GM18861 (cell line): ENCODE measurements at regions not wholly inside any gene's neighbourhood (a gene's known extent, or its start where the extent isn't known, plus 50 kb on each side); places are given as distances from the start of the nearest gene placed in this dataset.

Experiments
- ATAC-seq: cut with Tn5 transposase; IDR thresholded peaks from one replicate; pipeline ENCODE4 v1.9.1; 2021; ENCODE audit not compliant: unreplicated experiment

GRCh38 chr10:113410618-113411017 is 142.2 kb upstream of the HABP2 start:
- ATAC-seq, result no peak

GRCh38 chr10:113411456-113411855 is 141.4 kb upstream of the HABP2 start:
- ATAC-seq, result no peak

DNA sequence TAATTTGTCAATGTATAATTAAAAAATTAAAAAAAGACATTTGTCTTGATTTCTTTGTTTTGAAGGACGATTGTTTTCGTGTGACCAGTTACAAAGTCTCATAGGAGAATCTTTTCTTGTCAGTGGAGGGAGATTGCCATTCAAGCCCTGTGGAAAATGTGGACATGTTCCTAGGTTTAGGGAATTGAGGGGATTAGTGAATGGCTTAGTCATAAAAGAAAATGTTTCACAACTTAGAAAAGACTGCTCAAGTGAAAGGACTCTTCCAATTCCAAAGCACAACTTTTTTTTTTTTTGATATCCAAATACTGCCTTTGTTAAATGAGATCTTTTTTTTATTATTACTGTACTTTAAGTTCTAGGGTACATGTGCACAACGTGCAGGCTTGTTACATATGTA is 140.7 kb upstream of the HABP2 start:
- no peak for ATAC-seq

DNA sequence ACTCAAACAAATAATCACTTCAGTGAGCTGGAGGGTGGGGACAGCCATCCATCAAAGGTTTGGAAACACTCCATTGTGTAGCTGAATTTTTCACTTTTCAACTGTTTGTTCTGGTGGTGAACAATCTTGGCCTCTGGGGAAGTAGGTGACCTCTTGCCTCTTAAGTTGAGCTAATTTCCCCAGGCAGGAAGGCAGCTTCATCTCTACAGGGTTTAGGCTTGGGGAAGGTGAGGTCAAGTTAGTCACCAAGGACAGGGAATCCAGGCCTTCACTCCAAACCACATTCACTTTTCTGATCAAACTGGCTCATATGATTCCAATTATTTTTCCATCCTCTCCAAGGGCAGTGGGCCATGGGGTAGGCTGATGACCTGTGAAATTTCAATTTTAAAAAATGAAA is 138.3 kb upstream of the HABP2 start:
- ATAC-seq, result no peak

DNA sequence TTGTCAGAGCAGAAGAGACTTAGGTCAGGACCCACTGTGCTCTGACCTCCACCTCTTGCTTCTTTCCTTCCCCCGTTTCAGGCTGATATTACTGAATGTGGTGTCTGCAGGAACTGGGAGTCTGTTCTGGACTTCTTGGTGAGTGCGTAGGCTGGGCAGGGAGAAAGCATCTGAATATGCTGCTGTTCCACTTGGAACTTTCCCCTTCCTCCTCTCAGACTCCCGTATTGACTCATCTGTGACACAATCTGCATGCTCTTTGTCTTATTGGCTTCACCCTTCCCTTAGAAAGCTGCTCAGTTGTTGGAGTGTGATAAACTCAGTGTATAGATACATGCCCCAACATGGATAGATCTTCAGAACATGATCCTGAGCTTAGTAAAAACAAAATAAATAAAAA is 137.6 kb upstream of the HABP2 start:
- ATAC-seq, result no peak

DNA sequence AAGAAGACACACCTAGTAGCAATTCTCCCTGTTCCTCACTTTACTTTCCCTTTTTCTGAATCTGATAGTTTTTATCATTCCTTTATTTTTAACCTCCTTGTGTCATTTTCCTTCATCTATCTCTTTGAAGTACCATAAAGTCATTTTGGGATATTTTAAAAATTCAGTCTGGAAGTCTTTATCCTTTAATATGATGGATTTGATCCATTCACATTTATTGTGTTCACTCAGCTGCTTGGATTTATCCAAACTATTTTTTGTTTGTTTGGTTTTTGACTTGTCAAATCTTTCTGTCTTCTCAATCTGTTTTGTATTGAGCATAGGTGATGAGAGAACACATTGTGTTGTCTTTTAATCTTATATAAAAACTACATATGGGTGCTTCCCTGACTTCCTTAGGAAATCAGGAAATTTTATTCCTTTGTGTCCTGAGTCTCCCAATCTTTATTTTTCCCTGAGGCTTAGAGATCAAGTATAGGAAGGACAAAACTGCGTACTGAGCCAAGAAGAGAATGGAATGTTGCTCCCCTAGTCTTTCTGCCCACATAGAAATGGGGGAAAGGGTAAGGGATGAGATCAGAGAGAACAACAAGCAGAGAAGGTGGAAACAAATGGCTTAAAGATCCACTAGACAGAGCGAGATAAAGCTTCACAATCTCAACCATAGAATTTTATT is 132.7 kb upstream of the HABP2 start:
- no peak for ATAC-seq

GRCh38 chr10:113420733-113421675 is 131.8 kb upstream of the HABP2 start:
- no peak for ATAC-seq

DNA sequence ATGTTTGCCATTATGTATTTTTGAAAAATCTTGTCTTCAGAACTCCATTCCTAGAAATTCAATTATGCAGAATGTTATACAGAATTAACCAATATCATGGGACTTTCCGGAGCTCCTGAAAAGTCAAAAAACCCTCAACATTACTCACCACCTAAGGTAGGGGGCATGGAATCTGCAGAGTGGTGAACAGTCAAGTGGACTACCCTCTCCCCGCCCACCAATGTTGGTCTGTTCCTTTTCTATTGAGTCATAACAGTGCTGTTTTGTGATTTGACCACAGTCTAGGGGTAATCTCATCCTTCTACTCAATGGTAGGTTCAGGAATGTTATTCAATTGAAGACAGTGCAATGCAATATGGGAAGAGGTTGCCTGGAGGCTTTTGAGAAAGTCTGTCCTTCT is 130.5 kb upstream of the HABP2 start:
- ATAC-seq, result no peak

GRCh38 chr10:113423981-113424721 is 128.7 kb upstream of the HABP2 start:
- no peak for ATAC-seq

- no peak for ATAC-seq
These were observed 127.8 kb upstream of the HABP2 start for GRCh38 chr10:113425008-113425407.

DNA sequence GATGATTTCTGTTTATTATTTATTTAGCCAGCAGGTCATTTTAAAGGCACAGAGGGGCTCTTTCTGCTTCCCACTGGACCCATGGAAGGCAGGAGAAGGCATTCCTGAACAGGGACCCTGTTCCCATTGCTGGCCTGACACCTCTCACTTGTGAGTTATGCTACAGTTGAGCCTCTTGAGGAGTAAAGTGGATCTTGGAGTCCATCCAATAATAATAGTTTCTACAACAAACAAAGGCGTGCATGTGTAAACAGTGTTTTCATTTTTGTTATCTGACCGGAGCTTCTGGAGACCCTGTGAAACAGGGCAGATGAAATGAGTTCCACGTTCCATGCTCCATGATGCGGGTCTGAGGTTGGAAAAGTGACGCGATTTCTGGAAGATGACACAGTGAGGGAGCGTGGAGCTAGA is 127.3 kb upstream of the HABP2 start:
- no peak for ATAC-seq

- ATAC-seq, result no peak
These were observed 126.5 kb upstream of the HABP2 start for GRCh38 chr10:113426181-113426877.

DNA sequence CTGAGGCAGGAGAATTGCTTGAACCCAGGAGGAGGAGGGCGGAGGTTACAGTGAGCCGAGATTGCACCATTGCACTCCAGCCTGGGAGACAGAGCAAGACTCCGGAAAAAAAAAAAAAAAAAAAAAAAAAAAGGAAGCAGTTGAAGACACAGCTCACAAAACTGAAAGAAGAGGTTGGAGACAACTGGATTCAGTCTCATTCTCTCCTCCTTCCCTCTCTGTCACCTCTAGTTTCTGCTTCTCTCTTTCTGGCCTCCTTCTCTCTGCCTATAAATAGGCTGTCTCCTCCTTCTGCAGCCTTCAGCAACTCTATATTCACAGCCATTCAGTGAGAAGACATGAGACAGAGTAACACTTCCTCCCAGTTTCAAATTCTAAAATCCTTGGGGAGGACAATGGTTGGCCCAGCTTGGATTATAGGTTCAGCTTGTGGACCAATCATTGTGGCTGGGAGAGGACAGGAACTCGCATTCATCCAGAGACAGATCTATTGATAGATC is 125.6 kb upstream of the HABP2 start:
- no peak for ATAC-seq

DNA sequence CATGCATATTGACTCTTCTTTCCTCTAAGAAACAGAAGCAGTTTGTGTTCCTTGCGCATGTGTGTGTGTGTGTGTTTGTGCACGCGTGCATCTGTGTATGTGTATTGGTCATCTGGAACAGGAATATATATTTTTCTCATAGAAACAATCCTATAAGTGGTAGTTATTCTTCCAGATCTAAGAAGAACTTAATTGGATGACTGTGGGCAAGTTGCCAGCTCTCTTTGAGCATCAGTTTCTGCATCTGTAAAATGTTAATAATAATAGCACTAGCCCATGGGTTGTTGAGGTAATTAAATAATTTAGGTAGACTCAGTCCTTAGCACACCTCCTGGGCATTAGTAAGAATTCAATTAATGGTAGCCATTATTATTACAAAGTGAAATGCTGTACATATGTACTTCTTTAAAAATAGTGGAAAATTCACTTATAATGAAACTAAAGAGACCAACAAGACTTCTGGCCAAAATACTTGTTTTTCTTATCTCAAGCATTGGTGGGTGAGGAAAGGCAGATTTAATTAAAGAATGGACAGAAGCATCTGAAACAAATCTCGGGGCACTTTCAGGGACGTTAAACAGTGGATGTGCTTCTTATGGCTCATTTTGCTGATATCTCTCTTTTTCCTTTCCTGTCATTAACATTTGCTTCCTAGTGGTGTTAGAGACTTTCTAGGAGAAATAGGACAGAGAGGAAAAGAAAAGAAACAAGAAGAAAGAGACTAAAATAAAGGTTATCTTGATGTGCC is 124.9 kb upstream of the HABP2 start:
- no peak for ATAC-seq

DNA sequence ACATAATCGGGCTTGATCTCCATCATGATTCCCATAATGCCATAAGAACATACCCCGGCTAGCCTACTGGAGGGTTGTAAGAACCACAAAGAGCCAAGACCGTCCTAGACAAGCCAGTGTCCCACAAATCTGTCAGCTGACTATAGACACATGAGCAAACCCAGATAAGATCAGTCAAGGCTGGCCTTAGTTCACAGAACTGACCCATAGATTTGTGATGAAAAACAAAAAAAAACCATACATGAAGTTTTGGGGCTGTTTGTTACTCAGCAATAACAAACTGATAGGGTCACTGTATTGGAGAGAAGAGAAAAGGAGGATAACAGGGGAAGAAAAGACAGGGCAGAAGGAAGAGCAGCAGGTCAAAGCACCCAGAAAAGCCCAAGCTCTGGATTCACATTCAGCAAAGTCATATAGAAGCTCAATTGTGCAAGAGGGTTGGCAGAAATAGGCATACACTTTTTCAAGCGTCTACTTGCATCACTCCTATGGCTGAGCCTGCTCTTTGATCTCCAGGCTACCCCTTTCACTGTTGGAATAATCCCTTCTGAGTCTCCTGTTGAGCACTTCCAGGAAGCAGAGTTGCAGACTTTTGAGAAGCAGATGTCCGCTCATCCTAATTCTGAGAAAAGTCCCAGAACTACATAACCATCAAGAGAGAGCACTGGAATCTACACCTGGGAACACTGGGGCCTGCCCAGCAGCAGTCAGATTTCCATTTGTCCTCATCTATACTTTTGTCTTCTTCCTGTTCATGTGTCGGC is 122.0 kb upstream of the HABP2 start:
- no peak for ATAC-seq

DNA sequence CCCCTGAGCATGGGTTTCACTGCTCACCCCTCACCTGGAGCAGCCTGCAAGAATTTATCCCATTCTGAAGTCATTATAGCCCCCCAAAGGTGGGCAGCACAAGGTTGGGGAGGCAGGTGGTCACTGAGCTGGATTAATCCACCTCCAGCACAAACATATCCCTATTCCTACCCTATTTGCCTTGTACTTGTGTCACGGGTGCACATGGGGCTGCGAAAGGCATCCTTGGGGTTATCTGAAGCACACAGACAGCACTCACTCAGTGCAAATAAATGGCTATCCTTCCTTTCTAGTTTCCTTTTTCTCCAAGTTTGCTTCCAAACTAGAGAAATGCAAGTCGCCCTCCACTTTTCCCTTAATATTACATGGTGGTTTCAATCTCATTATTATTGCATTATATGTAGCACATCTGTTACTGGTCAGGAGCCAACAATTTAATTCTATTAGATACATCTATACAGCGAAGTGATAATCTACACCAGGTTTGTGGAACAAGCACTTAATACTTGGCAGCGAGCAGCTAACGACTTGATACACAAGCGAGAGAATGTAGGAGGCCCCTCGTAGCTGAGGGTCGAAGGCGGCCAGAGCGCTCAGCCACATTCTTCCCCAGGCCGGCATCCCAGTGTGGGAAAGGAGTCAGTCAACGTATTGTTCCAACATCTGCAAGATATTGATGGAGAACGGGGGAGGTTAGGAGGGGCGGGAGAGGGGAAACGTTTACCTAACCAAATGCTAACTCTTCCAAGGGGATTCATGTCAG is 121.3 kb upstream of the HABP2 start:
- ATAC-seq, result no peak

- ATAC-seq, result no peak
These were observed 119.1 kb upstream of the HABP2 start for GRCh38 chr10:113433711-113434110.

GRCh38 chr10:113434315-113434714 is 118.5 kb upstream of the HABP2 start:
- no peak for ATAC-seq

DNA sequence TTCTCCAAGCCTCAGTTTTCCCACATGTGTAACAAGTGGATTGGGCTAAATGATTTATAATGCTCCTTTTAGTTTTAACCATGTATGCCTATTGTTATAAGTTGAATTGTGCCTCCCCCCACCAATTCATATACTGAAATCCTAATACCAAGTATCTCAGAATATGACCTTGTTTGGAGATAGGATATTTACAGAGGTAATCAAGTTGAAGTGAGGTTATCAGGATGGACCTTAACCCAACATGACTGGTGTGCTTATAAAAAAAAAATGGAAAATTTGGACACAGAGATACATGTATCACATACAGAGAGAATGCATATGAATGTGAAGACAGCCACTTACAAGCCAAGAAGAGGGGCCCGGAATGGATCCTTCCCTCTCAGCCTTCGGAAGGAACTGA is 117.9 kb upstream of the HABP2 start:
- no peak for ATAC-seq
